C4-2B (cell line): ENCODE measurements at regions not wholly inside any gene's neighbourhood (a gene's known extent, or its start where the extent isn't known, plus 50 kb on each side); places are given as distances from the start of the nearest gene placed in this dataset.

Source experiments
- ZFX ChIP-seq: fragments of 450-650 bp; IDR thresholded peaks from 2 replicates; pipeline ENCODE4 v1.6.1; 2017
- TF ChIP-seq, protein P1 (sequence below): fragments of 450-650 bp; conservative IDR thresholded peaks from 2 replicates; pipeline ENCODE4 v1.5.1; 2017; ENCODE audit warnings: mild to moderate bottlenecking

DNA sequence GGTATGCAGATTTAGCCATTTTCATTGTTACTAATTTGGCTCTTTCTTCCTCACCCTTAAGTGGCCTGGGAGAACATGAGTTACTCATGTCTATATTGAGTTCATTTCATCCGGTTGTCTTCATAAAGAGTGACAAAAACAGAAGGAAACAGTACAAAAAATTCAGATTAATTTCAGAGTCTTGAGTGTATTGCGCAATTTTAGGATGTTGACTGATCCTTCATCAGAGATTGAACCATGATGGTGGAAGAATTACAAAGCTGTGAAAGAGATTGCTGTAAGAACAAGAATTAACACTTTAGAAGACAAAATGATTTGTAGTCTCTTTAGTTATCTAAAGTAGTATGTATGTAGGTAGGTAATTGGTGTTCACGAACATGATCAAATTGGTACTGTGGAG lies 194.0 kb upstream of the PPP1R3A start:
- TF ChIP-seq, protein P1, sequence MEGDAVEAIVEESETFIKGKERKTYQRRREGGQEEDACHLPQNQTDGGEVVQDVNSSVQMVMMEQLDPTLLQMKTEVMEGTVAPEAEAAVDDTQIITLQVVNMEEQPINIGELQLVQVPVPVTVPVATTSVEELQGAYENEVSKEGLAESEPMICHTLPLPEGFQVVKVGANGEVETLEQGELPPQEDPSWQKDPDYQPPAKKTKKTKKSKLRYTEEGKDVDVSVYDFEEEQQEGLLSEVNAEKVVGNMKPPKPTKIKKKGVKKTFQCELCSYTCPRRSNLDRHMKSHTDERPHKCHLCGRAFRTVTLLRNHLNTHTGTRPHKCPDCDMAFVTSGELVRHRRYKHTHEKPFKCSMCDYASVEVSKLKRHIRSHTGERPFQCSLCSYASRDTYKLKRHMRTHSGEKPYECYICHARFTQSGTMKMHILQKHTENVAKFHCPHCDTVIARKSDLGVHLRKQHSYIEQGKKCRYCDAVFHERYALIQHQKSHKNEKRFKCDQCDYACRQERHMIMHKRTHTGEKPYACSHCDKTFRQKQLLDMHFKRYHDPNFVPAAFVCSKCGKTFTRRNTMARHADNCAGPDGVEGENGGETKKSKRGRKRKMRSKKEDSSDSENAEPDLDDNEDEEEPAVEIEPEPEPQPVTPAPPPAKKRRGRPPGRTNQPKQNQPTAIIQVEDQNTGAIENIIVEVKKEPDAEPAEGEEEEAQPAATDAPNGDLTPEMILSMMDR: no peak
- no peak for TF ChIP-seq ZFX
